ENCODE measurements at regions not wholly inside any gene's neighbourhood (a gene's known extent, or its start where the extent isn't known, plus 50 kb on each side); places are given as distances from the start of the nearest gene placed in this dataset.
"Not testable (repeated sequence)": the region's sequence is repeated elsewhere in the genome, so short reads cannot be mapped to it uniquely, and the experiment has no call there.

DNA sequence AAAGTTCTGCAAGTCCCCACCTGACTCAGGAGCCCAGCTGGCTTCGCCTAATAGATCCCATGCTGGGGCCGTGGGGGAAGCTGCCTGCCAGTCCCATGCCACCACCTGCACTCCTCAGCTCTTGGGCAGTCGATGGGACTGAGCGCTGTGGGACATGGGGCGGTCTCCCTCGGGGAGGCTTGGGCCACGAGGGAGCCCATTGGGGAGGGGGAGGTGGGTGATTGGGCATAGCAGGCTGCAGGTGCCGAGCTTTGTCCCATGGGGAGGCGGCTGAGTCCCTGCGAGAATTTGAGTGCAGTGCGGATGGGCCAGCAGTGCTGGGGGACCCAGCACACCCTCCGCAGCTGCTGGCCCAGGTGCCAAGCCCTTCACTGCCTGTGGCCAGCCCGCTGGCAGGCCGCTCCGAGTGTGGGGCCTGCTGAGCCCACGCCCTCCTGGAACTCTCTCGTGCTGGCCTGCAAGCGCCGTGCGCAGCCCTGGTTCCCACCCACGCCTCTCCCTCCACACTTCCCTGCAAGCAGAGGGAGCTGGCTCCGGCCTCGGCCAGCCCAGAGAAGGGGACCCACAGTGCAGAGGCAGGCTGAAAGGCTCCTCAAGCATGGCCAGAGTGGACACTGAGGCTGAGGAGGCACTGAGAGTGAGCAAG, 467.3 kb downstream of the IRS2 start:
- Mint-ChIP-seq H3K4me3 (ENCODE audit: unreplicated experiment) (no peak overlapping the region), H3K4me1 (ENCODE audit: low read depth) (no peaks in the 10 kb centered on the region), H3K36me3 (ENCODE audit: low read depth) (no peaks in the 10 kb centered on the region), H3K27me3 (ENCODE audit: low read depth) (no peaks in the 10 kb centered on the region), H3K27ac (ENCODE audit: unreplicated experiment) (no peak overlapping the region), H3K9me3 (ENCODE audit: low read depth) (no peaks in the 10 kb centered on the region)
- no peak for DNase-seq (ENCODE audit: low spot score)
- TF ChIP-seq, protein P1, sequence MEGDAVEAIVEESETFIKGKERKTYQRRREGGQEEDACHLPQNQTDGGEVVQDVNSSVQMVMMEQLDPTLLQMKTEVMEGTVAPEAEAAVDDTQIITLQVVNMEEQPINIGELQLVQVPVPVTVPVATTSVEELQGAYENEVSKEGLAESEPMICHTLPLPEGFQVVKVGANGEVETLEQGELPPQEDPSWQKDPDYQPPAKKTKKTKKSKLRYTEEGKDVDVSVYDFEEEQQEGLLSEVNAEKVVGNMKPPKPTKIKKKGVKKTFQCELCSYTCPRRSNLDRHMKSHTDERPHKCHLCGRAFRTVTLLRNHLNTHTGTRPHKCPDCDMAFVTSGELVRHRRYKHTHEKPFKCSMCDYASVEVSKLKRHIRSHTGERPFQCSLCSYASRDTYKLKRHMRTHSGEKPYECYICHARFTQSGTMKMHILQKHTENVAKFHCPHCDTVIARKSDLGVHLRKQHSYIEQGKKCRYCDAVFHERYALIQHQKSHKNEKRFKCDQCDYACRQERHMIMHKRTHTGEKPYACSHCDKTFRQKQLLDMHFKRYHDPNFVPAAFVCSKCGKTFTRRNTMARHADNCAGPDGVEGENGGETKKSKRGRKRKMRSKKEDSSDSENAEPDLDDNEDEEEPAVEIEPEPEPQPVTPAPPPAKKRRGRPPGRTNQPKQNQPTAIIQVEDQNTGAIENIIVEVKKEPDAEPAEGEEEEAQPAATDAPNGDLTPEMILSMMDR (IDR thresholded peaks at IDR 0.05): no peak

DNA sequence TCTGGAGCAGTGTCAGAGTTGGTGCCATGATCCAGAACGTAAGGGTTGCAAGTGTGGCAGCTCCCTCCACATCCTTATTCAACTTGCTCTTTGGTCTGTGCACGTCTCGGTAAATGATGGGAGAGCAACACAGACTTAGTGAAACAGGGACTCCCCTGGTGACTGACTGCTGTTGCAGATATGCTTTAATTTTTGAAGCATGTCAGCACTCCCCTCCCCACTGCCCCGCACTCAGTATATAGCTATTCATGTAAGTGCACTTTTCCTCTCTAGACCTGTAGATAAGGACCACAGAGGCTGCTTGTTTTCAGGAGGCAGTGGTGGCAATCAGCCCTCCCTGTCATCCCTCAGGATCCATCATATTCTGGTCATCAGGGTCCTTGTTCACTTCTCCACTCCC, 470.9 kb downstream of the IRS2 start:
- no peak overlapping the region for H3K4me3 Mint-ChIP-seq (ENCODE audit: unreplicated experiment)
- no peak overlapping the region for H3K27ac Mint-ChIP-seq (ENCODE audit: unreplicated experiment)
- no peak for DNase-seq (ENCODE audit: low spot score)
- H3K4me1 Mint-ChIP-seq (ENCODE audit: low read depth): no peaks in the 10 kb centered on the region
- TF ChIP-seq, protein P1 (IDR thresholded peaks at IDR 0.05): no peak
- H3K27me3 Mint-ChIP-seq (ENCODE audit: low read depth): no peaks in the 10 kb centered on the region
- no peaks in the 10 kb centered on the region for H3K9me3 Mint-ChIP-seq (ENCODE audit: low read depth)
- no peaks in the 10 kb centered on the region for H3K36me3 Mint-ChIP-seq (ENCODE audit: low read depth)

DNA sequence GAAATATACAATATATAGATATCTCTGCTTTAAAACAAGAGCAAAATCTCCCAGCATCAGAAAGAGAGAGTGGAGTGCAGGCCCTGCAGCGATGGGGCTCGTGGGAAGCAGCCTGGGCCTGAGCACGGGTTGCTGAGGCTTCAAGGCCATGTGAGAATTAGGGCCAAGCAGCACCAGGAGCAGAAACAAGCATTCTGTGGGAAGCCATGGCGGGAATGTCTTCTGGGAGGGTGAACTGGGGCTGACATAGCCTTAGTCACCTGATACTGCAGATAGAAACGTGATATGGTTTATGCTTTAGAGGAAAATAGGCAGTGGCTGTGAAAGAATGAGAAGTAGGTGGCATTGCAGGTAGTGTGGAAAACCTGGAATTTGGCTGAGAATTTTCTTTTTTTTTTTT, 472.3 kb downstream of the IRS2 start:
- Mint-ChIP-seq H3K4me3 (ENCODE audit: unreplicated experiment) (no peak overlapping the region), H3K36me3 (ENCODE audit: low read depth) (no peaks in the 10 kb centered on the region), H3K4me1 (ENCODE audit: low read depth) (peaks cover 5% of the 10 kb centered on the region), H3K27me3 (ENCODE audit: low read depth) (no peaks in the 10 kb centered on the region), H3K9me3 (ENCODE audit: low read depth) (no peaks in the 10 kb centered on the region), H3K27ac (ENCODE audit: unreplicated experiment) (no peak overlapping the region)
- no peak for DNase-seq (ENCODE audit: low spot score)
- TF ChIP-seq, protein P1 (IDR thresholded peaks at IDR 0.05): no peak

DNA sequence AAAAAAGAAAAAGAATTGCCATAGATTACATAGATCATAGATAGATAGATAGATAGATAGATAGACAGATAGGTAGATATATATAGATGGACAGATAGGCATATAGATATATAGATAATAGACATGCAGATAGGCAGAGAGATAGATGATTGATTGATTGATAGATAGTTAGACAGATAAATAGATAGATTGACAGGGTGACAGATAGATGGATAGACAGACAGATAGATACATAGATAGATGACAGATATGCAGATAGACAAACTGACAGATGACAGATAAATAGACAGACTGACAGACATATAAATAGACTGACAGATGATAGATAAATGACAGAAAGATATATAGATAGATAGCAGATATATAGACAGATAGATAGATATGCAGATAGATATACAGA, 474.0 kb downstream of the IRS2 start:
- no peak overlapping the region for H3K4me3 Mint-ChIP-seq (ENCODE audit: unreplicated experiment)
- no peak overlapping the region for H3K27ac Mint-ChIP-seq (ENCODE audit: unreplicated experiment)
- H3K27me3 Mint-ChIP-seq (ENCODE audit: low read depth): no peaks in the 10 kb centered on the region
- no peak for DNase-seq (ENCODE audit: low spot score)
- no peaks in the 10 kb centered on the region for H3K9me3 Mint-ChIP-seq (ENCODE audit: low read depth)
- TF ChIP-seq, protein P1 (IDR thresholded peaks at IDR 0.05): no peak
- H3K4me1 Mint-ChIP-seq (ENCODE audit: low read depth): peaks cover 5% of the 10 kb centered on the region
- H3K36me3 Mint-ChIP-seq (ENCODE audit: low read depth): no peaks in the 10 kb centered on the region

DNA sequence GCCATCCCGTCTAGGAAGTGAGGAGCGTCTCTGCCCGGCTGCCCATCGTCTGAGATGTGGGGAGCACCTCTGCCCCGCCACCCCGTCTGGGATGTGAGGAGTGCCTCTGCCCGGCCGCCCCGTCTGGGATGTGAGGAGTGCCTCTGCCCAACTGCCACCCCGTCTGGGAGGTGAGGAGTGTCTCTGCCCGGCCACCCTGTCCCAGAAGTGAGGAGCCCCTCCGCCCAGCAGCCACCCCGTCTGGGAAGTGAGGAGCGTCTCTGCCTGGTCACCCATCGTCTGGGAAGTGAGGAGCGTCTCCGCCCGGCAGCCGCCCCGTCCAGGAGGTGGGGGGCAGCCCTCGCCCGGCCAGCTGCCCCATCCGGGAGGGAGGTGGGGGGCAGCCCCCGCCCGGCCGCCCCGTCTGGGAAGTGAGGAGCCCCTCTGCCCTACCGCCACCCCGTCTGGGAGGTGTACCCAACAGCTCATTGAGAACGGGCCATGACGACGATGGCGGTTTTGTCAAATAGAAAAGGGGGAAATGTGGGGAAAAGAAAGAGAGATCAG, 474.9 kb downstream of the IRS2 start:
- not testable (repeated sequence) for H3K36me3 Mint-ChIP-seq (ENCODE audit: low read depth); H3K4me1 Mint-ChIP-seq (ENCODE audit: low read depth); H3K27ac Mint-ChIP-seq (ENCODE audit: unreplicated experiment); H3K27me3 Mint-ChIP-seq (ENCODE audit: low read depth); H3K4me3 Mint-ChIP-seq (ENCODE audit: unreplicated experiment); H3K9me3 Mint-ChIP-seq (ENCODE audit: low read depth); DNase-seq (ENCODE audit: low spot score)
